Duodenal mucosa (tissue), 2 donors: ENCODE measurements at regions not wholly inside any gene's neighbourhood (a gene's known extent, or its start where the extent isn't known, plus 50 kb on each side); places are given as distances from the start of the nearest gene placed in this dataset.

Experiments used
- H3K27ac ChIP-seq: one replicate; pipeline ENCODE4 v1.7.0; 2013; ENCODE audit warnings: low read depth, low read length
- H3K27me3 ChIP-seq, 2 donors: one replicate each; pipeline ENCODE4 v1.7.0; 2013; ENCODE audit warnings: low read length in 2 of 2, control low read depth in 1 of 2; ENCODE audit not compliant: insufficient read depth in 2 of 2, control insufficient read depth in 1 of 2
- H3K36me3 ChIP-seq, 2 donors: one replicate each; pipeline ENCODE4 v1.7.0; 2013; ENCODE audit warnings: low read length in 2 of 2, control low read depth in 1 of 2; ENCODE audit not compliant: insufficient read depth in 2 of 2, control insufficient read depth in 1 of 2
- H3K4me1 ChIP-seq, 2 donors: one replicate each; pipeline ENCODE4 v1.7.0; 2013; ENCODE audit warnings: low read length in 2 of 2, control low read depth in 1 of 2; ENCODE audit not compliant: insufficient read depth in 2 of 2, control insufficient read depth in 1 of 2
- H3K4me3 ChIP-seq, 2 donors: one replicate each; pipeline ENCODE4 v1.7.0; 2013; ENCODE audit warnings: low read length in 2 of 2, low read depth in 1 of 2
- H3K9ac ChIP-seq, 2 donors: one replicate each; pipeline ENCODE4 v1.7.0; 2013; ENCODE audit warnings: low read length in 2 of 2, low read depth in 1 of 2
- H3K9me3 ChIP-seq, 2 donors: one replicate each; pipeline ENCODE4 v1.7.0; 2013; ENCODE audit warnings: low read length in 2 of 2, control low read depth in 1 of 2; ENCODE audit not compliant: control insufficient read depth in 1 of 2

GRCh38 chr3:28674212-28674611 is 325.6 kb upstream of the AZI2 start:
- no peak overlapping the region for H3K27ac ChIP-seq
- H3K4me3 ChIP-seq, result no peak overlapping the region
- H3K27me3 ChIP-seq, result no peaks in the 10 kb centered on the region
- no peaks in the 10 kb centered on the region for H3K4me1 ChIP-seq
- no peaks in the 10 kb centered on the region for H3K36me3 ChIP-seq
- H3K9ac ChIP-seq, result no peak overlapping the region
- H3K9me3 ChIP-seq, result no peaks in the 10 kb centered on the region

DNA sequence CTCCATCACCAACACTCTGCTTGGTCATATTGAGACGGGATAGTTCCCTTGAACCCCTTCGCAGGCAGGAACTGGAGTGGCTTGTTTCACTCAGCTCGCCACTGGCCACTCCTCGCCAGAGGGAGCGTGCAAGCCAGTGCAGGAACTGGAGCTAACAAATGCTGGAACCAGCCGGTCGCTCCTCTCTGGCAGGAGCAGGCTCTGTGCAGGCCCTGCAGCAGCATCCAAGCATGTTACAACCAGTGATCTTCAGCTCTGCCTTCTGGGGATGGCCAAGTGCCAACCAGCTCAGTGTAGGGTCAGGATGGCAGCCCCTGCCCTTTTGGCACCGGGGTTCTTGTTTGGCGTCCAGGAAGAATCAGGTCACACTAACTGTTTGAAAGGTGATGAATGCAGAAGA is 329.0 kb upstream of the AZI2 start:
- Histone ChIP-seq H3K36me3 (no peaks in the 10 kb centered on the region), H3K27me3 (no peaks in the 10 kb centered on the region), H3K9ac (no peak overlapping the region), H3K4me1 (no peaks in the 10 kb centered on the region), H3K4me3 (no peak overlapping the region), H3K27ac (no peak overlapping the region), H3K9me3 (no peaks in the 10 kb centered on the region)

DNA sequence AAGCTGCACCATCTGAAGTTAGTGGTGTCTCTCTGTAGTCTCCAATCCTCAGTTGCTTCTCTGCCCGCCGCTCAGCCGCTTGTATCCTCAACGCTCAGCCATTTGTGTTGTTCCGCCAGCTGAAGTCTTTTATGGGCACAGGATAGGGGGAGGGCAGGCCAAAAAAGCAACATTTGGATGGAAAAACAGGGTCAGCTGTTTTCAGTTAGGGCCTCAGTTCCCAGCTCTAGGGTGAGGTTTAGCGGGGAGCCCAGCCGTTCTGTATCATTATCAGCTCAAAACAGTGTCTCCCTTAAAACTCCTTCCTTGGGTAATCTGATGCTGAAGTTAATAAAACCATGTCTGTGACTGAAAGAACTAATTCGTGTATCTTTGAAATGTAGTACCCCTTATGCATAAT is 329.5 kb upstream of the AZI2 start:
- Histone ChIP-seq H3K4me3 (no peak overlapping the region), H3K36me3 (no peaks in the 10 kb centered on the region), H3K9ac (no peak overlapping the region), H3K4me1 (no peaks in the 10 kb centered on the region), H3K27ac (no peak overlapping the region), H3K9me3 (no peaks in the 10 kb centered on the region), H3K27me3 (no peaks in the 10 kb centered on the region)

DNA sequence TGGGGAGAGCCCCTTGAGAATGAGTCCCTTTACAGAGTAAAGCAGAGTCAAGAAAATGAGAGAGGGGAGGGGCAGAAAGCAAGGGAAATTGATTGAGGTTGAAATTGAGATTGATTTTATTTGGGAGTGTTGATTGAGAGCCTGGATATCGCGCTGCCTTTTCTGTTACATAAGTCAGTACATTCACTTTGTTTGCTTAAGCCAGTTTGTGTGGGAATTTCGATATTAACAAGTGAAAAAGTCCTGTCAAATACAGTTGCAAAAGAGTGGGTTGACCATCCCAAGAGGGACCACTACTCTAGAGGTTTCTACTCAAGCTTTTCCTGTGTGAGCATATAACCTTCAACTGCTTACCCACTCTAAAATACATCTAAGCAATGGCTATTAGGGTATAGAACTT is 331.4 kb upstream of the AZI2 start:
- Histone ChIP-seq H3K27ac (no peak overlapping the region), H3K4me1 (no peaks in the 10 kb centered on the region), H3K27me3 (no peaks in the 10 kb centered on the region), H3K9ac (no peak overlapping the region), H3K4me3 (no peak overlapping the region), H3K36me3 (no peaks in the 10 kb centered on the region), H3K9me3 (no peaks in the 10 kb centered on the region)

GRCh38 chr3:28682121-28682520 is 333.5 kb upstream of the AZI2 start:
- H3K27ac ChIP-seq, result no peak overlapping the region

DNA sequence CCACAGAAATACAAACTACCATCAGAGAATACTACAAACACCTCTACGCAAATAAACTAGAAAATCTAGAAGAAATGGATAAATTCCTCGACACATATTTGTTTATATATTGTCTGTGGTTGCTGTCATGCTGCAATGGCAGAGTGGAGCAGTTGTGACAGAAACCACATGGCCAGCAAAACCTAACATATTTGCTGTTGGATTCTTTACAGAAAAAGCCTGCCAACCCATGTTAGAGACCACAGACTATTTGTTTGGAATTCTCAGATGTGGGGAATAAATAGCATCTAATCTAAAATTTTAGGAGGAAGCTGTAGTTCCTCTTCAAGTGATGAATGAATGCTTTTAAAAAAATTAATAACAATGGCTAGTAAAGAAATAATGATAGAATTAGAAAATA is 341.6 kb upstream of the AZI2 start:
- Histone ChIP-seq H3K27me3 (no peaks in the 10 kb centered on the region), H3K9ac (no peak overlapping the region), H3K4me1 (no peaks in the 10 kb centered on the region), H3K4me3 (no peak overlapping the region), H3K27ac (no peak overlapping the region), H3K9me3 (no peaks in the 10 kb centered on the region), H3K36me3 (no peaks in the 10 kb centered on the region)

More at GRCh38 chr3:28682121-28682520, 333.5 kb upstream of the AZI2 start:
- H3K27me3 ChIP-seq, result no peaks in the 10 kb centered on the region
- H3K36me3 ChIP-seq, result no peaks in the 10 kb centered on the region
- no peaks in the 10 kb centered on the region for H3K4me1 ChIP-seq
- H3K4me3 ChIP-seq, result no peak overlapping the region
- no peaks in the 10 kb centered on the region for H3K9me3 ChIP-seq
- H3K9ac ChIP-seq, result no peak overlapping the region

GRCh38 chr3:28698706-28699105 is 350.1 kb upstream of the AZI2 start:
- H3K27ac ChIP-seq, result no peak overlapping the region
- no peak overlapping the region for H3K9ac ChIP-seq
- no peaks in the 10 kb centered on the region for H3K4me1 ChIP-seq
- no peak overlapping the region for H3K4me3 ChIP-seq
- no peaks in the 10 kb centered on the region for H3K27me3 ChIP-seq
- H3K9me3 ChIP-seq, result peaks cover 0 to 4% of the 10 kb centered on the region in 2 donors
- H3K36me3 ChIP-seq, result no peaks in the 10 kb centered on the region

DNA sequence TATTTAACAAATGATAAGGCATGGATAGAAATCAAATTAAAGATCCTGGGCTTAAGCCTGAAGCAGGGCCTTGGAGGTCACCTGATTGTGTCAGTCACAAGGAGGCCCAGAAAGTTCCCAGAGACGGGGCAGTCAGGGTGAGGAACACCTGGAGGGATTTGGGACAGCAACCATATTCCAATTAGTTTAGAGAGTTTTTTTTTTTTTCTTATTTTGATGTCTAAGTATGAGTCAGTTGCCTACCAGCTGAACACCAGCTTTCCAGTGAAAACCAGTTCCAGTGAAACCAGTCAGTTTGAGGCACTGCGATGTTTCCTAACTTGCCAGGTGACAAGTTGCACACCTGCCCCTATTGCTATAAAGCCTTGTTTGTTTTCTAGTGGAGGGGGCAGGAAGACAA is 350.7 kb upstream of the AZI2 start:
- Histone ChIP-seq H3K9ac (no peak overlapping the region), H3K36me3 (no peaks in the 10 kb centered on the region), H3K4me3 (no peak overlapping the region), H3K4me1 (no peaks in the 10 kb centered on the region), H3K27me3 (no peaks in the 10 kb centered on the region), H3K9me3 (peaks cover 0 to 4% of the 10 kb centered on the region in 2 donors), H3K27ac (no peak overlapping the region)

DNA sequence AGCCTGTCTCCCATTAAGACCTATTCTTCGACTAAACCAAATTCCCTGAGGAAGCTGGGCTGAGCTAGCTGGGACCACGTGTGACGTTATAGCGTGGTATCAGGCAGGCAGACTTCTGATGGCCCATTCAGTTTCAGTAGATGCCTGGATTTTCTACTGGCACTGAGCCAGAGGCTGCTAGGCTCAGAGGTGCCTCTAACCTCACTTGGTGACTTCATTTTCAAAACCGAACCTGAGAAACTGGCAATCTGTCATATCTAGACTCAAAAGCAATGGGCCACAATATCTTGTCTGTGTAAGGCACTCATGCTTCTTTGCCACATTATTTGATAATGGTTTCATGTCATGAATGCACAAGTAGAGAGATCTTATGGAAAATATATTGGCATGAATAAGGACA is 352.1 kb upstream of the AZI2 start:
- no peak overlapping the region for H3K9ac ChIP-seq
- no peak overlapping the region for H3K4me3 ChIP-seq

GRCh38 chr3:28703843-28704242 is 355.2 kb upstream of the AZI2 start:
- no peak overlapping the region for H3K27ac ChIP-seq
- no peaks in the 10 kb centered on the region for H3K4me1 ChIP-seq
- no peak overlapping the region for H3K4me3 ChIP-seq
- no peak overlapping the region for H3K9ac ChIP-seq
- peaks cover 0 to 4% of the 10 kb centered on the region in 2 donors for H3K9me3 ChIP-seq
- no peaks in the 10 kb centered on the region for H3K27me3 ChIP-seq
- no peaks in the 10 kb centered on the region for H3K36me3 ChIP-seq

More for the DNA sequence above, 352.1 kb upstream of the AZI2 start:
- H3K27me3 ChIP-seq, result no peaks in the 10 kb centered on the region
- H3K4me1 ChIP-seq, result no peaks in the 10 kb centered on the region
- H3K9me3 ChIP-seq, result peaks cover 0 to 4% of the 10 kb centered on the region in 2 donors
- H3K36me3 ChIP-seq, result no peaks in the 10 kb centered on the region
- H3K27ac ChIP-seq, result no peak overlapping the region

DNA sequence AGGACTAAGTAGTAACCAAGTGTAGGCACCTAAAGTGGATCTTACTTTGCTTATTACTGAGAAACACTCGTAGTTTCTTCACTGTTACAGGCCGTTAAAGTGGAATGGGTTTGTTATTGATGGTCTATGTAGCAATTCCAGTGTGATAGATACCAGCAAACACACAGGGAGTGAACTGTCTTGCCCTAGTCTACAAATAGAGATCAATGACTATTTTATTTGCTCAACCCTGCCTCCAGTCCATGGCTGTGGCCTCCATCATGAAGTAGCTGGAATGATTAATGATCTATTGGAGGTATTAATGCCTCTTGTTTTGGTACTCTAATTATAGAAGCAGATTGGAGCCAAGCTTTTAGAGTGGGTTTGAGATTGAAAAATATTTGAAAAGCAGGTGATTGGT is 362.7 kb upstream of the AZI2 start:
- Histone ChIP-seq H3K27ac (no peak overlapping the region), H3K4me3 (no peak overlapping the region), H3K9me3 (no peaks in the 10 kb centered on the region), H3K9ac (no peak overlapping the region), H3K27me3 (no peaks in the 10 kb centered on the region), H3K36me3 (no peaks in the 10 kb centered on the region), H3K4me1 (no peaks in the 10 kb centered on the region)
